B cell (primary cell): ENCODE measurements at regions not wholly inside any gene's neighbourhood (a gene's known extent, or its start where the extent isn't known, plus 50 kb on each side); places are given as distances from the start of the nearest gene placed in this dataset.
"Not testable (repeated sequence)": the region's sequence is repeated elsewhere in the genome, so short reads cannot be mapped to it uniquely, and the experiment has no call there.

ENCODE experiments used
- ATAC-seq: fragments of 200-7000 bp; cut with Tn5 transposase; one replicate; pipeline ENCODE4 v1.10.0; 2021; ENCODE audit warnings: low read depth, mild to moderate bottlenecking, moderate number of reproducible peaks, moderate library complexity
- CTCF ChIA-PET: fragments of 350-600 bp; sonication (Branson Sonifier 250); formaldehyde crosslinking; loops from one replicate; lab custom pipeline; 2021; ENCODE audit warnings: antibody characterized with exemption, inconsistent platforms; lab: Charles Lee
- POLR2A ChIA-PET: fragments of 350-600 bp; sonication (Branson Sonifier 250); formaldehyde crosslinking; loops from one replicate; lab custom pipeline; 2021; ENCODE audit warnings: antibody characterized with exemption; lab: Charles Lee
- DNase-seq: peaks from one replicate; pipeline ENCODE4 v3.0.0; 2013
- H2AFZ ChIP-seq: 2 replicates; pipeline ENCODE4 v1.6.1; 2012; ENCODE audit warnings: mild to moderate bottlenecking, low read depth, low read length; ENCODE audit not compliant: insufficient read depth, poor library complexity, severe bottlenecking
- H3K27ac ChIP-seq, 2 donors: 1 replicate in 1 of 2; 2 replicates in 1 of 2; pipeline ENCODE4 v1.5.1; 2012 to 2013; ENCODE audit warnings: low read length in 2 of 2, mild to moderate bottlenecking in 2 of 2, moderate library complexity in 1 of 2
- H3K27me3 ChIP-seq, 4 experiments: fragments of 200-600 bp in 1 of 4; sonication (generic) in 1 of 4; replicated peaks in 1 of 4; 1 replicate in 2 of 4; 2 replicates in 2 of 4; pipeline versions ENCODE4 v1.6.1 to v1.7.0; 2013 to 2016; ENCODE audit warnings: low read length in 3 of 4, mild to moderate bottlenecking in 2 of 4, mixed read lengths in 1 of 4, moderate library complexity in 1 of 4; ENCODE audit not compliant: insufficient read depth in 4 of 4, control insufficient read depth in 3 of 4; ENCODE audit errors: control extremely low read depth in 1 of 4
- H3K36me3 ChIP-seq, 2 experiments: replicated peaks in 1 of 2; 1 replicate in 1 of 2; 2 replicates in 1 of 2; pipeline versions ENCODE4 v1.6.1 to v1.7.1; 2013; ENCODE audit warnings: low read length in 1 of 2; ENCODE audit not compliant: insufficient read depth in 2 of 2, control insufficient read depth in 1 of 2; ENCODE audit errors: control extremely low read depth in 1 of 2, extremely low read depth in 1 of 2
- H3K4me1 ChIP-seq, 2 donors: fragments of 200-600 bp in 1 of 2; sonication (generic) in 1 of 2; 1 replicate in 1 of 2; 2 replicates in 1 of 2; pipeline versions ENCODE4 v1.5.1 to v1.6.1; 2013 to 2017; ENCODE audit warnings: low read length in 2 of 2; ENCODE audit not compliant: control insufficient read depth in 2 of 2, insufficient read depth in 2 of 2
- H3K4me2 ChIP-seq: replicated peaks from 2 replicates; pipeline ENCODE3; 2012; ENCODE audit warnings: mild to moderate bottlenecking, low read depth, low read length; ENCODE audit not compliant: poor library complexity, severe bottlenecking
- H3K4me3 ChIP-seq, 5 experiments: fragments of 200-600 bp in 1 of 5; sonication (generic) in 1 of 5; 1 replicate in 3 of 5; 2 replicates in 2 of 5; pipeline versions ENCODE4 v1.5.1 to v1.7.0; 2011 to 2016; ENCODE audit warnings: low read length in 4 of 5, mild to moderate bottlenecking in 4 of 5, low read depth in 2 of 5, control low read depth in 1 of 5, moderate library complexity in 1 of 5; ENCODE audit not compliant: insufficient read depth in 1 of 5; ENCODE audit errors: control extremely low read depth in 1 of 5, extremely low read depth in 1 of 5
- H3K79me2 ChIP-seq: fragments of 200-600 bp; sonication (generic); one replicate; pipeline ENCODE4 v1.6.0; 2016; ENCODE audit warnings: low read length; ENCODE audit not compliant: control insufficient read depth, insufficient read depth
- H3K9ac ChIP-seq: fragments of 200-600 bp; sonication (generic); 2 replicates; pipeline ENCODE4 v1.6.1; 2017; ENCODE audit warnings: mild to moderate bottlenecking, low read length, moderate library complexity
- H3K9me3 ChIP-seq, 3 donors: one replicate each; pipeline versions ENCODE4 v1.6.1 to v1.7.1; 2013; ENCODE audit warnings: low read length in 2 of 3; ENCODE audit not compliant: control insufficient read depth in 2 of 3, insufficient read depth in 1 of 3; ENCODE audit errors: control extremely low read depth in 1 of 3
- H4K20me1 ChIP-seq: 2 replicates; pipeline ENCODE4 v1.6.0; 2012; ENCODE audit warnings: mild to moderate bottlenecking, low read length; ENCODE audit not compliant: insufficient read depth, control insufficient read depth, poor library complexity, severe bottlenecking
- H3K27ac Mint-ChIP-seq: one replicate; pipeline ENCODE4 v1.8.0; 2021; ENCODE audit warnings: mixed read lengths
- H3K27me3 Mint-ChIP-seq: one replicate; pipeline ENCODE4 v1.8.0; 2021; ENCODE audit warnings: mixed read lengths
- H3K4me1 Mint-ChIP-seq: one replicate; pipeline ENCODE4 v1.8.0; 2021; ENCODE audit warnings: mixed read lengths
- H3K4me3 Mint-ChIP-seq: one replicate; pipeline ENCODE4 v1.8.0; 2021; ENCODE audit warnings: mixed read lengths
- H3K9me3 Mint-ChIP-seq: one replicate; pipeline ENCODE4 v1.8.0; 2022; ENCODE audit warnings: mixed read lengths; ENCODE audit not compliant: insufficient read depth
- CTCF ChIP-seq: fragments of 200-600 bp; IDR thresholded peaks from one replicate; pipeline ENCODE4 v1.8.0; 2022; ENCODE audit warnings: antibody characterized with exemption, mild to moderate bottlenecking
- EZH2 ChIP-seq: IDR thresholded peaks from 2 replicates; pipeline ENCODE4 v1.6.1; 2012; ENCODE audit warnings: borderline replicate concordance, low read depth, mild to moderate bottlenecking, moderate library complexity, low read length; ENCODE audit not compliant: insufficient read depth, poor library complexity, severe bottlenecking
- WGBS: methylation state at CpG from one replicate; pipeline ENCODE4 v1.1.5; 2013; ENCODE audit warnings: missing lambda C conversion rate; ENCODE audit not compliant: insufficient coverage; 5-methylcytosine and 5-hydroxymethylcytosine counted together
- intact Hi-C: fragments of 100-400 bp; cut with micrococcal nuclease; formaldehyde crosslinking; loops from one replicate; pipeline ENCODE4 v1.10.0; 2022

- H3K4me2 ChIP-seq, H3K4me1 ChIP-seq, H3K9me3 ChIP-seq, H3K27me3 Mint-ChIP-seq, DNase-seq, ATAC-seq, CTCF ChIA-PET, H3K27ac ChIP-seq, H3K27ac Mint-ChIP-seq, H3K9me3 Mint-ChIP-seq, H3K4me3 Mint-ChIP-seq, H3K4me3 ChIP-seq, H2AFZ ChIP-seq, H4K20me1 ChIP-seq, intact Hi-C loops, H3K79me2 ChIP-seq, H3K9ac ChIP-seq, H3K27me3 ChIP-seq, H3K4me1 Mint-ChIP-seq, POLR2A ChIA-PET, H3K36me3 ChIP-seq: not testable (repeated sequence)
- WGBS: no CpG with 5 or more reads among the region's 10 CpGs
Measured at GRCh38 chr5:25445381-25446060, 800.7 kb upstream of the CDH10 start.

- POLR2A ChIA-PET: no interaction called here
- no peak overlapping the region for H2AFZ ChIP-seq
- no CpG with 5 or more reads among the region's 2 CpGs for WGBS
Measured at GRCh38 chr5:25444697-25445096, 799.9 kb upstream of the CDH10 start.

More at GRCh38 chr5:25444697-25445096, 799.9 kb upstream of the CDH10 start:
- Histone ChIP-seq H3K36me3 (no peaks in the 10 kb centered on the region), H3K79me2 (no peaks in the 10 kb centered on the region), H3K27ac (no peak overlapping the region), H3K27me3 (no peaks in the 10 kb centered on the region), H3K4me3 (no peak overlapping the region), H4K20me1 (no peaks in the 10 kb centered on the region), H3K4me2 (no peak overlapping the region), H3K9ac (no peak overlapping the region), H3K4me1 (no peaks in the 10 kb centered on the region), H3K9me3 (peaks cover 0 to 4% (median 0%) of the 10 kb centered on the region in 3 donors)
- CTCF ChIA-PET: no interaction called here
- H3K27me3 Mint-ChIP-seq: no peaks in the 10 kb centered on the region
- no peak for ATAC-seq
- H3K9me3 Mint-ChIP-seq: peaks cover 2% of the 10 kb centered on the region
- H3K4me3 Mint-ChIP-seq: no peak overlapping the region
- no peak for DNase-seq
- TF ChIP-seq EZH2 (no peak), CTCF (no peak)
- intact Hi-C loops: no loop called here
- no peak overlapping the region for H3K27ac Mint-ChIP-seq
- H3K4me1 Mint-ChIP-seq: no peaks in the 10 kb centered on the region
